ENCODE measurements at regions not wholly inside any gene's neighbourhood (a gene's known extent, or its start where the extent isn't known, plus 50 kb on each side); places are given as distances from the start of the nearest gene placed in this dataset.

DNA sequence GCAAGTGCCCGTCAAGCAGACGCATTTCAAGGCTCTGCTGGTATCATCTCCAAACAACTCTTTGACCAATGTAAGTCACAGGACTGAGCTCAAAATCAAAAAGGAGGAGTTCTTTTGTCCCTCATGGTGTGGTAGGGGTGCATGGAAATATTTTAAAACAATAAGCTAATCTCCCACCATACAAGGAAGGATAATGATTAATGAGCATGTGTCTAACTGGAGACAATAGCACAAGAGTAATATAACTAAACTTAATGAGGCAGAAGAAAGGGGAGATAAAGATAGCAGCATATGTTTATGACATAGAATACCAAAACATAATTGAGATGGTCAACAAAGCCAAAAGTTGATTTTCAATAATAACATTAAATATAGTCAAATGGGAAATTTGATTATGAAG lies 668.0 kb upstream of the ZP4 start:
- TF ChIP-seq, protein P1, sequence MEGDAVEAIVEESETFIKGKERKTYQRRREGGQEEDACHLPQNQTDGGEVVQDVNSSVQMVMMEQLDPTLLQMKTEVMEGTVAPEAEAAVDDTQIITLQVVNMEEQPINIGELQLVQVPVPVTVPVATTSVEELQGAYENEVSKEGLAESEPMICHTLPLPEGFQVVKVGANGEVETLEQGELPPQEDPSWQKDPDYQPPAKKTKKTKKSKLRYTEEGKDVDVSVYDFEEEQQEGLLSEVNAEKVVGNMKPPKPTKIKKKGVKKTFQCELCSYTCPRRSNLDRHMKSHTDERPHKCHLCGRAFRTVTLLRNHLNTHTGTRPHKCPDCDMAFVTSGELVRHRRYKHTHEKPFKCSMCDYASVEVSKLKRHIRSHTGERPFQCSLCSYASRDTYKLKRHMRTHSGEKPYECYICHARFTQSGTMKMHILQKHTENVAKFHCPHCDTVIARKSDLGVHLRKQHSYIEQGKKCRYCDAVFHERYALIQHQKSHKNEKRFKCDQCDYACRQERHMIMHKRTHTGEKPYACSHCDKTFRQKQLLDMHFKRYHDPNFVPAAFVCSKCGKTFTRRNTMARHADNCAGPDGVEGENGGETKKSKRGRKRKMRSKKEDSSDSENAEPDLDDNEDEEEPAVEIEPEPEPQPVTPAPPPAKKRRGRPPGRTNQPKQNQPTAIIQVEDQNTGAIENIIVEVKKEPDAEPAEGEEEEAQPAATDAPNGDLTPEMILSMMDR (conservative IDR thresholded peaks at IDR 0.05): no peak
- no peak for TF ChIP-seq EZH2 (IDR thresholded peaks at IDR 0.05; ENCODE audit: low read depth)
